ENCODE measurements at regions not wholly inside any gene's neighbourhood (a gene's known extent, or its start where the extent isn't known, plus 50 kb on each side); places are given as distances from the start of the nearest gene placed in this dataset.

- TF ChIP-seq, protein P1, sequence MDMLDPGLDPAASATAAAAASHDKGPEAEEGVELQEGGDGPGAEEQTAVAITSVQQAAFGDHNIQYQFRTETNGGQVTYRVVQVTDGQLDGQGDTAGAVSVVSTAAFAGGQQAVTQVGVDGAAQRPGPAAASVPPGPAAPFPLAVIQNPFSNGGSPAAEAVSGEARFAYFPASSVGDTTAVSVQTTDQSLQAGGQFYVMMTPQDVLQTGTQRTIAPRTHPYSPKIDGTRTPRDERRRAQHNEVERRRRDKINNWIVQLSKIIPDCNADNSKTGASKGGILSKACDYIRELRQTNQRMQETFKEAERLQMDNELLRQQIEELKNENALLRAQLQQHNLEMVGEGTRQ (IDR thresholded peaks at IDR 0.05; ENCODE audit: borderline replicate concordance, low read depth, low read length): no peak
- TF ChIP-seq SPI1 (IDR thresholded peaks at IDR 0.05; ENCODE audit: borderline replicate concordance, insufficient read depth, low read depth, low read length) (no peak), SUPT20H (IDR thresholded peaks at IDR 0.05; ENCODE audit: borderline replicate concordance, control insufficient read depth, low read depth, low read length) (no peak), SUZ12 (IDR thresholded peaks at IDR 0.05; ENCODE audit: unreplicated experiment) (no peak), HDGF (IDR thresholded peaks at IDR 0.05) (no peak), WRNIP1 (IDR thresholded peaks at IDR 0.05; ENCODE audit: borderline replicate concordance, low read depth, low read length) (no peak), JUNB (IDR thresholded peaks at IDR 0.05) (peak; percentile 90), MXI1 (IDR thresholded peaks at IDR 0.05; ENCODE audit: low read depth, low read length) (0 out of 2 replicates have a peak, but pooled peaks have one; percentile 46), CBX5 (IDR thresholded peaks at IDR 0.05; ENCODE audit: low read depth) (no peak), MEF2B (IDR thresholded peaks at IDR 0.05; ENCODE audit: partially characterized antibody, poor library complexity, severe bottlenecking) (peak; percentile 71), FOXK2 (IDR thresholded peaks at IDR 0.05) (no peak), YY1 (IDR thresholded peaks at IDR 0.05; ENCODE audit: low read depth, low read length) (no peak), E2F4 (IDR thresholded peaks at IDR 0.05; ENCODE audit: low read depth, low read length) (no peak), HCFC1 (IDR thresholded peaks at IDR 0.05; ENCODE audit: low read length) (no peak), ZNF384 (IDR thresholded peaks at IDR 0.05; ENCODE audit: borderline replicate concordance, low read depth, low read length) (no peak), ZNF274 (IDR thresholded peaks at IDR 0.05; ENCODE audit: insufficient read depth, insufficient read length) (no peak), ZNF217 (IDR thresholded peaks at IDR 0.05) (peak; percentile 89; the same call in 1 of the 2 replicates), TBL1XR1 (IDR thresholded peaks at IDR 0.05; ENCODE audit: low read depth, low read length) (peak; percentile 46; the same call in 1 of the 2 replicates)
- TF ChIP-seq, protein P2, sequence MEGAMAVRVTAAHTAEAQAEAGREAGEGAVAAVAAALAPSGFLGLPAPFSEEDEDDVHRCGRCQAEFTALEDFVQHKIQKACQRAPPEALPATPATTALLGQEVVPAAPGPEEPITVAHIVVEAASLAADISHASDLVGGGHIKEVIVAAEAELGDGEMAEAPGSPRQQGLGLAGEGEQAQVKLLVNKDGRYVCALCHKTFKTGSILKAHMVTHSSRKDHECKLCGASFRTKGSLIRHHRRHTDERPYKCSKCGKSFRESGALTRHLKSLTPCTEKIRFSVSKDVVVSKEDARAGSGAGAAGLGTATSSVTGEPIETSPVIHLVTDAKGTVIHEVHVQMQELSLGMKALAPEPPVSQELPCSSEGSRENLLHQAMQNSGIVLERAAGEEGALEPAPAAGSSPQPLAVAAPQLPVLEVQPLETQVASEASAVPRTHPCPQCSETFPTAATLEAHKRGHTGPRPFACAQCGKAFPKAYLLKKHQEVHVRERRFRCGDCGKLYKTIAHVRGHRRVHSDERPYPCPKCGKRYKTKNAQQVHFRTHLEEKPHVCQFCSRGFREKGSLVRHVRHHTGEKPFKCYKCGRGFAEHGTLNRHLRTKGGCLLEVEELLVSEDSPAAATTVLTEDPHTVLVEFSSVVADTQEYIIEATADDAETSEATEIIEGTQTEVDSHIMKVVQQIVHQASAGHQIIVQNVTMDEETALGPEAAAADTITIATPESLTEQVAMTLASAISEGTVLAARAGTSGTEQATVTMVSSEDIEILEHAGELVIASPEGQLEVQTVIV (IDR thresholded peaks at IDR 0.05; ENCODE audit: borderline replicate concordance, partially characterized antibody): no peak
- TF ChIP-seq, protein P3, sequence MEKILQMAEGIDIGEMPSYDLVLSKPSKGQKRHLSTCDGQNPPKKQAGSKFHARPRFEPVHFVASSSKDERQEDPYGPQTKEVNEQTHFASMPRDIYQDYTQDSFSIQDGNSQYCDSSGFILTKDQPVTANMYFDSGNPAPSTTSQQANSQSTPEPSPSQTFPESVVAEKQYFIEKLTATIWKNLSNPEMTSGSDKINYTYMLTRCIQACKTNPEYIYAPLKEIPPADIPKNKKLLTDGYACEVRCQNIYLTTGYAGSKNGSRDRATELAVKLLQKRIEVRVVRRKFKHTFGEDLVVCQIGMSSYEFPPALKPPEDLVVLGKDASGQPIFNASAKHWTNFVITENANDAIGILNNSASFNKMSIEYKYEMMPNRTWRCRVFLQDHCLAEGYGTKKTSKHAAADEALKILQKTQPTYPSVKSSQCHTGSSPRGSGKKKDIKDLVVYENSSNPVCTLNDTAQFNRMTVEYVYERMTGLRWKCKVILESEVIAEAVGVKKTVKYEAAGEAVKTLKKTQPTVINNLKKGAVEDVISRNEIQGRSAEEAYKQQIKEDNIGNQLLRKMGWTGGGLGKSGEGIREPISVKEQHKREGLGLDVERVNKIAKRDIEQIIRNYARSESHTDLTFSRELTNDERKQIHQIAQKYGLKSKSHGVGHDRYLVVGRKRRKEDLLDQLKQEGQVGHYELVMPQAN (conservative IDR thresholded peaks at IDR 0.05): 0 out of 2 replicates have a peak, but pooled peaks have one; percentile 13
Observed at GRCh38 chr6:138654715-138655634, 118.6 kb upstream of the CCDC28A start (continued).

Measured in GM12878 (cell line).